Hepatocyte (in vitro differentiated cells): ENCODE measurements at regions not wholly inside any gene's neighbourhood (a gene's known extent, or its start where the extent isn't known, plus 50 kb on each side); places are given as distances from the start of the nearest gene placed in this dataset.

Experiments
- EZH2 ChIP-seq: fragments of 200-600 bp; sonication (generic); IDR thresholded peaks from 2 replicates; pipeline ENCODE4 v1.6.1; 2016; ENCODE audit warnings: antibody characterized with exemption, mild to moderate bottlenecking, borderline replicate concordance
- EZH2phosphoT487 ChIP-seq: fragments of 200-600 bp; sonication (generic); IDR thresholded peaks from one replicate; pipeline ENCODE4 v1.6.1; 2018; ENCODE audit warnings: antibody characterized with exemption, mild to moderate bottlenecking, low read depth, moderate library complexity; ENCODE audit not compliant: unreplicated experiment, severe bottlenecking
- TF ChIP-seq, protein P1 (sequence below): fragments of 200-600 bp; sonication (generic); IDR thresholded peaks from 2 replicates; pipeline ENCODE4 v1.5.1; 2016; ENCODE audit warnings: antibody characterized with exemption, mild to moderate bottlenecking; ENCODE audit not compliant: poor library complexity

- TF ChIP-seq, protein P1, sequence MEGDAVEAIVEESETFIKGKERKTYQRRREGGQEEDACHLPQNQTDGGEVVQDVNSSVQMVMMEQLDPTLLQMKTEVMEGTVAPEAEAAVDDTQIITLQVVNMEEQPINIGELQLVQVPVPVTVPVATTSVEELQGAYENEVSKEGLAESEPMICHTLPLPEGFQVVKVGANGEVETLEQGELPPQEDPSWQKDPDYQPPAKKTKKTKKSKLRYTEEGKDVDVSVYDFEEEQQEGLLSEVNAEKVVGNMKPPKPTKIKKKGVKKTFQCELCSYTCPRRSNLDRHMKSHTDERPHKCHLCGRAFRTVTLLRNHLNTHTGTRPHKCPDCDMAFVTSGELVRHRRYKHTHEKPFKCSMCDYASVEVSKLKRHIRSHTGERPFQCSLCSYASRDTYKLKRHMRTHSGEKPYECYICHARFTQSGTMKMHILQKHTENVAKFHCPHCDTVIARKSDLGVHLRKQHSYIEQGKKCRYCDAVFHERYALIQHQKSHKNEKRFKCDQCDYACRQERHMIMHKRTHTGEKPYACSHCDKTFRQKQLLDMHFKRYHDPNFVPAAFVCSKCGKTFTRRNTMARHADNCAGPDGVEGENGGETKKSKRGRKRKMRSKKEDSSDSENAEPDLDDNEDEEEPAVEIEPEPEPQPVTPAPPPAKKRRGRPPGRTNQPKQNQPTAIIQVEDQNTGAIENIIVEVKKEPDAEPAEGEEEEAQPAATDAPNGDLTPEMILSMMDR = no peak
- TF ChIP-seq EZH2phosphoT487 (no peak), EZH2 (no peak)
These were observed 59.9 kb upstream of the GPR6 start for GRCh38 chr6:109918227-109918626.
